ENCODE measurements at regions not wholly inside any gene's neighbourhood (a gene's known extent, or its start where the extent isn't known, plus 50 kb on each side); places are given as distances from the start of the nearest gene placed in this dataset.

GRCh38 chr6:51166914-51167313, 348.2 kb downstream of the TFAP2B start:
- Histone ChIP-seq H2BK12ac (ENCODE audit: low read length) (no peak overlapping the region), H3K14ac (ENCODE audit: low read length) (no peak overlapping the region), H4K91ac (ENCODE audit: low read depth, low read length) (no peak overlapping the region), H4K12ac (ENCODE audit: low read depth, low read length) (no peak overlapping the region), H3K79me2 (ENCODE audit: control insufficient read depth, insufficient read depth, low read length, poor library complexity) (no peaks in the 10 kb centered on the region), H3K4me3 (ENCODE audit: low read depth, low read length) (no peak overlapping the region), H2BK120ac (ENCODE audit: insufficient read depth, low read length, poor library complexity) (no peak overlapping the region), H3K27ac (ENCODE audit: low read depth, low read length) (no peak overlapping the region), H3K27me3 (ENCODE audit: insufficient read depth, low read length) (no peaks in the 10 kb centered on the region), H2BK5ac (ENCODE audit: low read depth, low read length, poor library complexity) (no peak overlapping the region), H3K18ac (ENCODE audit: low read length) (no peak overlapping the region), H3K36me3 (ENCODE audit: control insufficient read depth in 1 of 2, insufficient read depth in 2 of 2, low read length in 2 of 2) (no peaks in the 10 kb centered on the region), H3K79me1 (ENCODE audit: low read length) (no peaks in the 10 kb centered on the region), H3K9ac (ENCODE audit: low read length) (no peak overlapping the region), H2AK5ac (ENCODE audit: low read length) (no peak overlapping the region), H3K9me3 (ENCODE audit: insufficient read depth, low read depth, low read length) (no peaks in the 10 kb centered on the region), H3K4me2 (ENCODE audit: low read length) (no peak overlapping the region), H3K4me1 (ENCODE audit: control insufficient read depth in 1 of 2, insufficient read depth in 2 of 2, low read length in 2 of 2) (no peaks in the 10 kb centered on the region), H3K23ac (ENCODE audit: low read length) (no peak overlapping the region), H4K8ac (ENCODE audit: low read depth, low read length) (no peak overlapping the region), H3K4ac (ENCODE audit: low read depth, low read length) (no peak overlapping the region), H2AFZ (ENCODE audit: insufficient read depth, low read length, poor library complexity) (no peak overlapping the region)
- no CpG with 5 or more reads among the region's 1 CpG for WGBS (ENCODE audit: extremely low coverage, insufficient coverage, insufficient read length)
- DNase-seq = no peak

DNA sequence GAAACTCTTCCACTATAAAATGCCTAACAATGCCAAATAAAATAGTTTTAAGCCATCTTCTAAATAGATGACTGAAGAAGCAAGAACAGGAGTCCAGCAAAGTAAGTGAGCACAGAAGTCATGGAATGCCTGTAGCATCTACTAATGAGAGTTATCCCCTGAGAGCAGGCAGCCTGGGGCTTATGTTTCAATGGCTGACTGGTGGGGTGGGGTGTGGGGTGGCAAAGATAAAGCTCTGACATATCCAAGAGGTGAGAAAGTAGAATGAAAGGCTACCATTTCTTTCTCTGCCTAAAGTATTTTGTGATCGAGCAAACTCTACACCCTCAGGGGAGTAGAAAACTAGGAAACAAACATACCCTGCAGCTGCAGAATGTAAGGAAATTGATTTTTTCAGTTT, 348.8 kb downstream of the TFAP2B start:
- no peak overlapping the region for H3K9ac ChIP-seq (ENCODE audit: low read length)
- WGBS (ENCODE audit: extremely low coverage, insufficient coverage, insufficient read length) = no CpG with 5 or more reads among the region's 1 CpG

DNA sequence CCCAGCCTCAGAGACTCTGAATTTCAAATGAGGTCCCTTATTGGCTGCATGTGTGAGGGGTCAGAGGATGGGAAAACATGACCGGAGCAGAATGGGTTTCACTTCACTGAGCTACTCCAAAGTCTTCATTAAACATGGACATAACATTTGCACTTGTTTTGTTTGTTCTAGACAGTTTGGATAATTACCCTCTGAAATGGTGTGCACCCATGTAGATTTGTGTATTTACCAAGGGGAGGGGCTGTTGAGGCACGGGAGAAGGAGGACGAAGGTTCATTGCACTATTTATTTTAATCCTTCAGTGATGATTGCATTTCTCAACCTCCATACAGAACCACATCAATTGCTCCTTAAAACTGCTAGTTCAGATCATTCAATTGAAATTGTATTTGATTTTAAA, 364.2 kb downstream of the TFAP2B start:
- H3K14ac ChIP-seq (ENCODE audit: low read length) = no peak overlapping the region
- H4K12ac ChIP-seq (ENCODE audit: low read depth, low read length) = no peak overlapping the region
- H2BK5ac ChIP-seq (ENCODE audit: low read depth, low read length, poor library complexity) = no peak overlapping the region
- no peak for DNase-seq
- H4K8ac ChIP-seq (ENCODE audit: low read depth, low read length) = no peak overlapping the region
- no peaks in the 10 kb centered on the region for H3K4me1 ChIP-seq (ENCODE audit: control insufficient read depth in 1 of 2, insufficient read depth in 2 of 2, low read length in 2 of 2)
- no peak overlapping the region for H4K91ac ChIP-seq (ENCODE audit: low read depth, low read length)
- no peaks in the 10 kb centered on the region for H3K36me3 ChIP-seq (ENCODE audit: control insufficient read depth in 1 of 2, insufficient read depth in 2 of 2, low read length in 2 of 2)
- no peak overlapping the region for H2AK5ac ChIP-seq (ENCODE audit: low read length)
- no peak overlapping the region for H3K4me2 ChIP-seq (ENCODE audit: low read length)
- H3K4ac ChIP-seq (ENCODE audit: low read depth, low read length) = no peak overlapping the region
- no peak overlapping the region for H2AFZ ChIP-seq (ENCODE audit: insufficient read depth, low read length, poor library complexity)
- H2BK120ac ChIP-seq (ENCODE audit: insufficient read depth, low read length, poor library complexity) = no peak overlapping the region
- H2BK12ac ChIP-seq (ENCODE audit: low read length) = no peak overlapping the region
- no peaks in the 10 kb centered on the region for H3K79me1 ChIP-seq (ENCODE audit: low read length)
- no peaks in the 10 kb centered on the region for H3K27me3 ChIP-seq (ENCODE audit: insufficient read depth, low read length)
- no peak overlapping the region for H3K18ac ChIP-seq (ENCODE audit: low read length)
- H3K9me3 ChIP-seq (ENCODE audit: insufficient read depth, low read depth, low read length) = no peaks in the 10 kb centered on the region
- no CpG with 5 or more reads among the region's 3 CpGs for WGBS (ENCODE audit: extremely low coverage, insufficient coverage, insufficient read length)
- no peak overlapping the region for H3K4me3 ChIP-seq (ENCODE audit: low read depth, low read length)
- H3K23ac ChIP-seq (ENCODE audit: low read length) = no peak overlapping the region
- no peak overlapping the region for H3K27ac ChIP-seq (ENCODE audit: low read depth, low read length)
- H3K79me2 ChIP-seq (ENCODE audit: control insufficient read depth, insufficient read depth, low read length, poor library complexity) = no peaks in the 10 kb centered on the region
- H3K9ac ChIP-seq (ENCODE audit: low read length) = no peak overlapping the region

More for the DNA sequence above, 348.8 kb downstream of the TFAP2B start:
- H3K27me3 ChIP-seq (ENCODE audit: insufficient read depth, low read length) = no peaks in the 10 kb centered on the region
- no peak overlapping the region for H2BK120ac ChIP-seq (ENCODE audit: insufficient read depth, low read length, poor library complexity)
- H3K18ac ChIP-seq (ENCODE audit: low read length) = no peak overlapping the region
- H3K36me3 ChIP-seq (ENCODE audit: control insufficient read depth in 1 of 2, insufficient read depth in 2 of 2, low read length in 2 of 2) = no peaks in the 10 kb centered on the region
- no peak overlapping the region for H3K27ac ChIP-seq (ENCODE audit: low read depth, low read length)
- no peak for DNase-seq
- no peak overlapping the region for H2AFZ ChIP-seq (ENCODE audit: insufficient read depth, low read length, poor library complexity)
- H4K12ac ChIP-seq (ENCODE audit: low read depth, low read length) = no peak overlapping the region
- no peak overlapping the region for H4K8ac ChIP-seq (ENCODE audit: low read depth, low read length)
- H3K4me1 ChIP-seq (ENCODE audit: control insufficient read depth in 1 of 2, insufficient read depth in 2 of 2, low read length in 2 of 2) = no peaks in the 10 kb centered on the region
- no peak overlapping the region for H2BK5ac ChIP-seq (ENCODE audit: low read depth, low read length, poor library complexity)
- H3K79me1 ChIP-seq (ENCODE audit: low read length) = no peaks in the 10 kb centered on the region
- no peak overlapping the region for H3K4ac ChIP-seq (ENCODE audit: low read depth, low read length)
- no peak overlapping the region for H3K4me2 ChIP-seq (ENCODE audit: low read length)
- H4K91ac ChIP-seq (ENCODE audit: low read depth, low read length) = no peak overlapping the region
- no peak overlapping the region for H3K4me3 ChIP-seq (ENCODE audit: low read depth, low read length)
- H2BK12ac ChIP-seq (ENCODE audit: low read length) = no peak overlapping the region
- H3K9me3 ChIP-seq (ENCODE audit: insufficient read depth, low read depth, low read length) = no peaks in the 10 kb centered on the region
- no peaks in the 10 kb centered on the region for H3K79me2 ChIP-seq (ENCODE audit: control insufficient read depth, insufficient read depth, low read length, poor library complexity)
- H2AK5ac ChIP-seq (ENCODE audit: low read length) = no peak overlapping the region
- H3K14ac ChIP-seq (ENCODE audit: low read length) = no peak overlapping the region
- no peak overlapping the region for H3K23ac ChIP-seq (ENCODE audit: low read length)

DNA sequence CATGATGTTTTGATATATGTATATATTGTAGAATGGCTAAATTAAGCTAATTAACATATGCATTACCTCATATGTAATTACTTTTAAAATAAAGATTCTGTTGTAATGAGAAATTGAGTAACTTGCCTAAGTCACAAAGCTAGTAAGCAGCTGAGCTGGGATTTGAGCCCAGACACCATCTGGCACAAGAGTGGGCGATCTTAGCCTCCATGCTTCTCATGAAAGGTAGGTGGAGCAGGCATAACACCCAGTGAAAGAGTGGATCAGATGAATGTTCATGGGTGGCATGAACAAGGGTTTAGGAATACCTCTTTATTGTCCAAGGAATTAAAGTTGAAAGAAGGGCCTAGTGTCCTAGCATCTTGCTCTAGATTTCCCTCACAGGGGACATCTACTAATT, 365.4 kb downstream of the TFAP2B start:
- H2BK5ac ChIP-seq (ENCODE audit: low read depth, low read length, poor library complexity) = no peak overlapping the region
- no peak overlapping the region for H4K91ac ChIP-seq (ENCODE audit: low read depth, low read length)
- H2AFZ ChIP-seq (ENCODE audit: insufficient read depth, low read length, poor library complexity) = no peak overlapping the region
- no peak overlapping the region for H4K12ac ChIP-seq (ENCODE audit: low read depth, low read length)
- H3K27me3 ChIP-seq (ENCODE audit: insufficient read depth, low read length) = no peaks in the 10 kb centered on the region
- DNase-seq = no peak
- H3K4ac ChIP-seq (ENCODE audit: low read depth, low read length) = no peak overlapping the region
- no peak overlapping the region for H3K27ac ChIP-seq (ENCODE audit: low read depth, low read length)
- no peak overlapping the region for H4K8ac ChIP-seq (ENCODE audit: low read depth, low read length)
- no CpG with 5 or more reads among the region's 1 CpG for WGBS (ENCODE audit: extremely low coverage, insufficient coverage, insufficient read length)
- H3K18ac ChIP-seq (ENCODE audit: low read length) = no peak overlapping the region
- no peaks in the 10 kb centered on the region for H3K79me2 ChIP-seq (ENCODE audit: control insufficient read depth, insufficient read depth, low read length, poor library complexity)
- no peak overlapping the region for H3K14ac ChIP-seq (ENCODE audit: low read length)
- H2AK5ac ChIP-seq (ENCODE audit: low read length) = no peak overlapping the region
- H2BK120ac ChIP-seq (ENCODE audit: insufficient read depth, low read length, poor library complexity) = no peak overlapping the region
- H3K79me1 ChIP-seq (ENCODE audit: low read length) = no peaks in the 10 kb centered on the region
- H3K4me3 ChIP-seq (ENCODE audit: low read depth, low read length) = no peak overlapping the region
- no peaks in the 10 kb centered on the region for H3K4me1 ChIP-seq (ENCODE audit: control insufficient read depth in 1 of 2, insufficient read depth in 2 of 2, low read length in 2 of 2)
- H3K36me3 ChIP-seq (ENCODE audit: control insufficient read depth in 1 of 2, insufficient read depth in 2 of 2, low read length in 2 of 2) = no peaks in the 10 kb centered on the region
- no peak overlapping the region for H3K4me2 ChIP-seq (ENCODE audit: low read length)
- no peak overlapping the region for H3K23ac ChIP-seq (ENCODE audit: low read length)
- H2BK12ac ChIP-seq (ENCODE audit: low read length) = no peak overlapping the region
- H3K9me3 ChIP-seq (ENCODE audit: insufficient read depth, low read depth, low read length) = no peaks in the 10 kb centered on the region
- H3K9ac ChIP-seq (ENCODE audit: low read length) = no peak overlapping the region

Measured in trophoblast cell (in vitro differentiated cells and primary cell).